OCI-LY1 (cell line): ENCODE measurements at regions not wholly inside any gene's neighbourhood (a gene's known extent, or its start where the extent isn't known, plus 50 kb on each side); places are given as distances from the start of the nearest gene placed in this dataset.

Source experiments
- H2AFZ ChIP-seq: fragments of 200-600 bp; sonication (generic), shearing (Covaris generic); 2 replicates; pipeline ENCODE4 v1.6.0; 2014; ENCODE audit warnings: antibody characterized with exemption, mild to moderate bottlenecking, low read length
- H3F3A ChIP-seq: fragments of 200-600 bp; sonication (generic), shearing (Covaris generic); 2 replicates; pipeline ENCODE4 v1.6.0; 2014; ENCODE audit warnings: mild to moderate bottlenecking, antibody characterized with exemption, low read length, moderate library complexity; ENCODE audit not compliant: insufficient read depth
- H3K27ac ChIP-seq: fragments of 200-600 bp; sonication (generic); 2 replicates; pipeline ENCODE4 v1.5.1; 2014; ENCODE audit warnings: low read length, mixed run types, mild to moderate bottlenecking, low read depth; ENCODE audit not compliant: poor library complexity, severe bottlenecking
- H3K27me3 ChIP-seq: fragments of 200-600 bp; sonication (generic); 2 replicates; pipeline ENCODE4 v1.6.0; 2014; ENCODE audit warnings: antibody characterized with exemption, mild to moderate bottlenecking, low read length, moderate library complexity; ENCODE audit not compliant: insufficient read depth
- H3K36me3 ChIP-seq: fragments of 200-600 bp; sonication (generic); 2 replicates; pipeline ENCODE4 v1.6.1; 2014; ENCODE audit warnings: mild to moderate bottlenecking, antibody characterized with exemption, low read length, moderate library complexity, mixed read lengths; ENCODE audit not compliant: insufficient read depth
- H3K4me1 ChIP-seq: fragments of 200-600 bp; sonication (generic); 2 replicates; pipeline ENCODE4 v1.5.1; 2014; ENCODE audit warnings: mild to moderate bottlenecking, low read length, moderate library complexity; ENCODE audit not compliant: insufficient read depth, severe bottlenecking
- H3K4me2 ChIP-seq: fragments of 200-600 bp; sonication (generic), shearing (Covaris generic); 2 replicates; pipeline ENCODE4 v1.6.1; 2014; ENCODE audit warnings: low read length
- H3K4me3 ChIP-seq: fragments of 200-600 bp; sonication (generic); 2 replicates; pipeline ENCODE4 v1.5.1; 2014; ENCODE audit warnings: low read length, low read depth, mild to moderate bottlenecking, mixed read lengths; ENCODE audit not compliant: poor library complexity, severe bottlenecking
- H3K79me2 ChIP-seq: fragments of 200-600 bp; shearing (Covaris generic); 2 replicates; pipeline ENCODE4 v1.6.1; 2016; ENCODE audit warnings: mixed run types, low read length, mixed read lengths; ENCODE audit not compliant: insufficient read depth
- H3K9ac ChIP-seq: fragments of 200-600 bp; sonication (generic), shearing (Covaris generic); 2 replicates; pipeline ENCODE4 v1.6.1; 2014; ENCODE audit warnings: mild to moderate bottlenecking, low read length, mixed read lengths
- H3K9me2 ChIP-seq: fragments of 200-600 bp; sonication (generic), shearing (Covaris generic); 2 replicates; pipeline ENCODE4 v1.6.1; 2014; ENCODE audit warnings: low read depth, mild to moderate bottlenecking, low read length, mixed read lengths
- H3K9me3 ChIP-seq: fragments of 200-600 bp; shearing (Covaris generic); 2 replicates; pipeline ENCODE4 v1.6.1; 2014; ENCODE audit warnings: low read length, mixed read lengths
- H4K20me1 ChIP-seq: fragments of 200-600 bp; sonication (generic), shearing (Covaris generic); 2 replicates; pipeline ENCODE4 v1.6.0; 2016; ENCODE audit warnings: mild to moderate bottlenecking, low read length; ENCODE audit not compliant: insufficient read depth
- EZH2 ChIP-seq: fragments of 200-600 bp; sonication (generic), shearing (Covaris generic); IDR thresholded peaks from 2 replicates; pipeline ENCODE4 v1.8.0; 2017; ENCODE audit warnings: borderline replicate concordance, mixed run types, mild to moderate bottlenecking, antibody characterized with exemption, low read length, moderate library complexity, mixed read lengths
- TF ChIP-seq, protein P1 (sequence below): fragments of 200-600 bp; sonication (generic), shearing (Covaris generic); IDR thresholded peaks from 2 replicates; pipeline ENCODE4 v1.5.1; 2017; ENCODE audit warnings: mild to moderate bottlenecking, antibody characterized with exemption, low read length, moderate library complexity, mixed read lengths

DNA sequence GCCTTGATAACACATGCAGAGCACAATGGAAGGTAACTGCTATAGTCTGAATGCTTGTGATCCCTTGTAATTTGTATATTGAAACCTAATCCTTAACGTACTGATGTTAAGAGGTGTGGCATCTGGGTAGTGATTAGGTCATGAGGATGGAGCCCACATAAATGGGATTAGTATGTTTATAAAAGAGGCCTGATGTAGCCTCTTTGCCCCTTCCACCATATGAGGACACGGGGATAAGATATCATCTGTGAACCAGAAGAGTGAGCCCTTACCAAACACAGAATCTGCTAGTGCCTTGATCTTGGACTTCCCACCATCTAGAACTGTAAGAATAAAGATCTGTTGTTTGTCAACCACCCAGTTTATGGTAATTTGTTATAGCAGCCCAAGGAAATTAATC lies 1074.2 kb upstream of the INTU start:
- Histone ChIP-seq H3K27ac (no peak overlapping the region), H3K4me1 (no peaks in the 10 kb centered on the region), H3K79me2 (no peaks in the 10 kb centered on the region), H3K9ac (no peak overlapping the region), H3K27me3 (no peaks in the 10 kb centered on the region), H2AFZ (no peak overlapping the region), H4K20me1 (no peaks in the 10 kb centered on the region), H3K4me2 (no peak overlapping the region), H3K9me3 (no peaks in the 10 kb centered on the region), H3K36me3 (no peaks in the 10 kb centered on the region), H3K4me3 (no peak overlapping the region), H3K9me2 (no peaks in the 10 kb centered on the region), H3F3A (no peaks in the 10 kb centered on the region)
- TF ChIP-seq EZH2, result no peak
- TF ChIP-seq, protein P1, sequence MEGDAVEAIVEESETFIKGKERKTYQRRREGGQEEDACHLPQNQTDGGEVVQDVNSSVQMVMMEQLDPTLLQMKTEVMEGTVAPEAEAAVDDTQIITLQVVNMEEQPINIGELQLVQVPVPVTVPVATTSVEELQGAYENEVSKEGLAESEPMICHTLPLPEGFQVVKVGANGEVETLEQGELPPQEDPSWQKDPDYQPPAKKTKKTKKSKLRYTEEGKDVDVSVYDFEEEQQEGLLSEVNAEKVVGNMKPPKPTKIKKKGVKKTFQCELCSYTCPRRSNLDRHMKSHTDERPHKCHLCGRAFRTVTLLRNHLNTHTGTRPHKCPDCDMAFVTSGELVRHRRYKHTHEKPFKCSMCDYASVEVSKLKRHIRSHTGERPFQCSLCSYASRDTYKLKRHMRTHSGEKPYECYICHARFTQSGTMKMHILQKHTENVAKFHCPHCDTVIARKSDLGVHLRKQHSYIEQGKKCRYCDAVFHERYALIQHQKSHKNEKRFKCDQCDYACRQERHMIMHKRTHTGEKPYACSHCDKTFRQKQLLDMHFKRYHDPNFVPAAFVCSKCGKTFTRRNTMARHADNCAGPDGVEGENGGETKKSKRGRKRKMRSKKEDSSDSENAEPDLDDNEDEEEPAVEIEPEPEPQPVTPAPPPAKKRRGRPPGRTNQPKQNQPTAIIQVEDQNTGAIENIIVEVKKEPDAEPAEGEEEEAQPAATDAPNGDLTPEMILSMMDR, result no peak

DNA sequence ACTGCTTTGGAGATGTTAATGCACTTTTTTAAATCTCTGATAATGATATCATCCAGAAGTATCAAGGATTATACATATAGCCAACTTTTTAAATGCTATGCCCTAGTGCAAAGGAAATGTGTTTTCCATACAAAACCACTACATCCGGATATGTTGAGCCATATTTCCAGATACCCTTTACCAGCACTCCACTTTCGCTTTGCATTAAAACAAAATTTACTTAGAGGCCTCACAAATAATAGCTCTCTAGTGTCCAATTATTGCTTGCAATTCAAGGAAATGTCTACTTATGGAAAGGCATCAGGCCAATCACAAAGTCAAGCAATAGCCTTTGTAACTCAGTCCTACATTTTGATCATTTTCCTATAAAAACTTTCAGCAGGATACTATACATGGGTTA lies 1072.8 kb upstream of the INTU start:
- H3K9ac ChIP-seq, result no peak overlapping the region
- no peaks in the 10 kb centered on the region for H3K79me2 ChIP-seq
- H3K4me1 ChIP-seq, result no peaks in the 10 kb centered on the region
- H3K36me3 ChIP-seq, result no peaks in the 10 kb centered on the region
- H3K27me3 ChIP-seq, result no peaks in the 10 kb centered on the region
- no peaks in the 10 kb centered on the region for H3F3A ChIP-seq
- H2AFZ ChIP-seq, result no peak overlapping the region
- H4K20me1 ChIP-seq, result no peaks in the 10 kb centered on the region
- no peak overlapping the region for H3K4me2 ChIP-seq
- H3K9me2 ChIP-seq, result no peaks in the 10 kb centered on the region
- TF ChIP-seq, protein P1, result no peak
- no peak for TF ChIP-seq EZH2
- no peaks in the 10 kb centered on the region for H3K9me3 ChIP-seq
- no peak overlapping the region for H3K27ac ChIP-seq
- no peak overlapping the region for H3K4me3 ChIP-seq

DNA sequence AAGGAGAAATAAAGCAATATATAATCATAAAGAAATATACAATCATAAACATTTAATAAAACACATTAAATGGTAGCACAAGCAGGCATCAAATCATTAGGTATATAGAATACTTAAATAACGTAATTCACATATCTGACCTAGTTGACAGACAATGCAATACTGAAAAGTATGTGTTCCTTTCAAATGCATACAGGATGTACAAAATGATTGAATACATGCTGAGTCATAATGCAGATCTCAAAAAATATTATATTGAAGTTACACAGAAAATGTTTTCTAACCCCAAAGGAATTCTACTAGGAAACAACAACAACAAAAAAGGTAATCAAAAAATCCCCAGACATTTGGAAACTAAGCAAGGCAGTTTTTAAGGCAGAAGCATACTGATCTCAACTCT lies 1072.0 kb upstream of the INTU start:
- H3K9me2 ChIP-seq, result no peaks in the 10 kb centered on the region

More for the DNA sequence above, 1072.0 kb upstream of the INTU start:
- no peak overlapping the region for H2AFZ ChIP-seq
- H3K27ac ChIP-seq, result no peak overlapping the region
- no peak overlapping the region for H3K9ac ChIP-seq
- H3K9me3 ChIP-seq, result no peaks in the 10 kb centered on the region
- TF ChIP-seq, protein P1, result no peak
- no peak for TF ChIP-seq EZH2
- H3K4me3 ChIP-seq, result no peak overlapping the region
- no peaks in the 10 kb centered on the region for H3K79me2 ChIP-seq
- H3K27me3 ChIP-seq, result no peaks in the 10 kb centered on the region
- no peaks in the 10 kb centered on the region for H3F3A ChIP-seq
- H3K4me1 ChIP-seq, result no peaks in the 10 kb centered on the region
- H3K4me2 ChIP-seq, result no peak overlapping the region
- H4K20me1 ChIP-seq, result no peaks in the 10 kb centered on the region
- H3K36me3 ChIP-seq, result no peaks in the 10 kb centered on the region
